NCI-H2227 treated with DMSO at 0.1 percent for 48 hours (cell line): ENCODE measurements at regions not wholly inside any gene's neighbourhood (a gene's known extent, or its start where the extent isn't known, plus 50 kb on each side); places are given as distances from the start of the nearest gene placed in this dataset.

Experiments
- DNase-seq: peaks from one replicate; lab custom pipeline; 2025; lab: John Stamatoyannopoulos, UW

- no peak for DNase-seq
Observed at GRCh38 chr16:85403693-85404092, 209.4 kb upstream of the GSE1 start.

- no peak for DNase-seq
Observed at GRCh38 chr16:85412911-85413520, 200.1 kb upstream of the GSE1 start.

- no peak for DNase-seq
Observed at GRCh38 chr16:85413691-85414663, 199.1 kb upstream of the GSE1 start.

GRCh38 chr16:85415196-85416090 lies 197.7 kb upstream of the GSE1 start:
- no peak for DNase-seq

GRCh38 chr16:85416228-85417109 lies 196.7 kb upstream of the GSE1 start:
- no peak for DNase-seq

- DNase-seq = no peak
Observed at GRCh38 chr16:85417156-85417860, 195.8 kb upstream of the GSE1 start.

GRCh38 chr16:85418978-85419491 lies 194.1 kb upstream of the GSE1 start:
- no peak for DNase-seq

- no peak for DNase-seq
Observed at GRCh38 chr16:85419503-85420408, 193.4 kb upstream of the GSE1 start.

- no peak for DNase-seq
Observed at GRCh38 chr16:85420501-85421337, 192.4 kb upstream of the GSE1 start.

GRCh38 chr16:85421338-85422195 lies 191.6 kb upstream of the GSE1 start:
- no peak for DNase-seq

- no peak for DNase-seq
Observed at GRCh38 chr16:85422196-85422631, 190.9 kb upstream of the GSE1 start.

- no peak for DNase-seq
Observed at GRCh38 chr16:85422632-85423550, 190.2 kb upstream of the GSE1 start.

- no peak for DNase-seq
Observed at GRCh38 chr16:85423631-85424030, 189.5 kb upstream of the GSE1 start.

GRCh38 chr16:85424260-85425073 lies 188.7 kb upstream of the GSE1 start:
- no peak for DNase-seq

GRCh38 chr16:85425074-85425662 lies 188.0 kb upstream of the GSE1 start:
- no peak for DNase-seq
